Gastrocnemius medialis (tissue), 4 donors: ENCODE measurements at regions not wholly inside any gene's neighbourhood (a gene's known extent, or its start where the extent isn't known, plus 50 kb on each side); places are given as distances from the start of the nearest gene placed in this dataset.

Experiments used
- CTCF ChIP-seq, 5 experiments: fragments of 450-650 bp in 3 of 5; fragments of 200-600 bp in 2 of 5; sonication (generic) in 2 of 5; IDR thresholded peaks in 4 of 5; conservative IDR thresholded peaks in 1 of 5; 1 replicate in 4 of 5; 2 replicates in 1 of 5; pipeline ENCODE4 v1.5.1; 2016 to 2019; ENCODE audit warnings: antibody characterized with exemption in 5 of 5, mild to moderate bottlenecking in 3 of 5, moderate library complexity in 3 of 5
- POLR2A ChIP-seq, 2 donors: fragments of 450-650 bp; IDR thresholded peaks; one replicate each; pipeline ENCODE4 v1.6.1; 2017; ENCODE audit warnings: antibody characterized with exemption in 2 of 2, mild to moderate bottlenecking in 2 of 2, moderate library complexity in 2 of 2

DNA sequence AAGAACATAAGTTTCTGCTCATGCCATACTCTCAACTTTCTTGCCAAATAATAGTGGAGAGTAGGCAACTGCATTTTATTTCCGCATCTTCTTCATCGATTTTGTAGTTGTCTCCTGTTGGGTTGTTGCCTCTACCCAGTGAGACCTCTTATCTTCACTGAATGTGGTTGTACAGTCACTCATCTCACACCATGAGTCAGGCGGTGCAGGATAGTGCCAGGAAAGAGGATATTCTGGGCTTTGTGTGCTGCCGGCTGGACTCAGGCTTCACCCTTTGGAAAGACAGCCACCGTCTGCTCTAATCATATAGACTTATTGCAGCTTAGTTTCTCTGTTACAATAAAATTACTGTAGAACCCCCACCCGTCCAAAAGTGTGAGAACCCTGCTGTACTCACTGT lies 154.3 kb upstream of the USP24 start:
- TF ChIP-seq CTCF (IDR thresholded peaks at IDR 0.05 in 4 of 5, conservative IDR thresholded peaks at IDR 0.05 in 1 of 5) = no peak
- no peak for TF ChIP-seq POLR2A (IDR thresholded peaks at IDR 0.05)
